ENCODE measurements at regions not wholly inside any gene's neighbourhood (a gene's known extent, or its start where the extent isn't known, plus 50 kb on each side); places are given as distances from the start of the nearest gene placed in this dataset.

DNA sequence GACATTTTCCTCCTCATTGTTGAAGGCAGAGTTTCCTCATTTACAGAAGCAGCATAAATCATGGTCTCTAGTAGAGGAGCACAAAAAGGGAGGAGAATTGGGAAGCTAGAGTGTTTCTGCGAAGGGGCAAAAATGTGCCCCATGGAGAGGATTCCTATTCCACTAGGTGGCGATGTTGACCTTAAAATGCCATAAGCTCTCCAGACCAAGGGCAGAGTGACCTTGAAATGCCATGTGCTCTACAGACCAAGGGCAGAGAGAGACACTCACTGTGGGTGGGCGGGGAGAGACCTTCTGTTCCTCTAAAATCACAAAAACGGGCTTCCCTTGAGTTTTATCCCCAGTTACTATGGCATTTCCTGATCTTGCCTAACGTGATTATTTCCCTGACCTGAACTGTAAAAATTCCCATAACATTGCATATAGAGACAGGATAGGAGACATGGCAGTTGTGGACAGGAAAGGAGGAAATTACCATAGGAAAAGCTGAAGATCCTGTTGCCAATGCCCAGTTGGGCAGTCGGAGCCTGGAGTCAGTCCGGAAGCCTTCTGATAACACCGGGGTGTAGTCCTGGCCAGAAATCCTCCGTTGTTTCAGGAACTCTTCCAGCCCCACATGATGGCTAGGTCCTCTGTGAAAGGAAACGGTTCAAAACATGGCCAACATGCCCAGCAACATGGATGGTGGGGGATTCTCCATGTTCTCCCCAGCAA lies 567.7 kb downstream of the MAGEB5 start:
- TF ChIP-seq, protein P1, sequence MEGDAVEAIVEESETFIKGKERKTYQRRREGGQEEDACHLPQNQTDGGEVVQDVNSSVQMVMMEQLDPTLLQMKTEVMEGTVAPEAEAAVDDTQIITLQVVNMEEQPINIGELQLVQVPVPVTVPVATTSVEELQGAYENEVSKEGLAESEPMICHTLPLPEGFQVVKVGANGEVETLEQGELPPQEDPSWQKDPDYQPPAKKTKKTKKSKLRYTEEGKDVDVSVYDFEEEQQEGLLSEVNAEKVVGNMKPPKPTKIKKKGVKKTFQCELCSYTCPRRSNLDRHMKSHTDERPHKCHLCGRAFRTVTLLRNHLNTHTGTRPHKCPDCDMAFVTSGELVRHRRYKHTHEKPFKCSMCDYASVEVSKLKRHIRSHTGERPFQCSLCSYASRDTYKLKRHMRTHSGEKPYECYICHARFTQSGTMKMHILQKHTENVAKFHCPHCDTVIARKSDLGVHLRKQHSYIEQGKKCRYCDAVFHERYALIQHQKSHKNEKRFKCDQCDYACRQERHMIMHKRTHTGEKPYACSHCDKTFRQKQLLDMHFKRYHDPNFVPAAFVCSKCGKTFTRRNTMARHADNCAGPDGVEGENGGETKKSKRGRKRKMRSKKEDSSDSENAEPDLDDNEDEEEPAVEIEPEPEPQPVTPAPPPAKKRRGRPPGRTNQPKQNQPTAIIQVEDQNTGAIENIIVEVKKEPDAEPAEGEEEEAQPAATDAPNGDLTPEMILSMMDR (IDR thresholded peaks at IDR 0.05), result peak; percentile 16
- no peak for TF ChIP-seq EZH2 (IDR thresholded peaks at IDR 0.05; ENCODE audit: borderline replicate concordance, insufficient read depth, low read depth, low read length, poor library complexity, severe bottlenecking)
